HAP-1 (cell line): ENCODE measurements at regions not wholly inside any gene's neighbourhood (a gene's known extent, or its start where the extent isn't known, plus 50 kb on each side); places are given as distances from the start of the nearest gene placed in this dataset.
"Not testable (repeated sequence)": the region's sequence is repeated elsewhere in the genome, so short reads cannot be mapped to it uniquely, and the experiment has no call there.

ENCODE experiments used
- DNase-seq, 2 experiments: peaks; one replicate each; pipeline ENCODE4 v3.0.0-alpha.2; 2016 to 2020; ENCODE audit warnings: low spot score in 2 of 2
- H3K27me3 ChIP-seq: fragments of 250-450 bp; sonication (Bioruptor Pico); 2 replicates; pipeline ENCODE4 v1.5.1; 2020; ENCODE audit warnings: low read depth, mild to moderate bottlenecking, moderate library complexity
- H3K36me3 ChIP-seq: fragments of 250-450 bp; sonication (Bioruptor Pico); replicated peaks from 2 replicates; pipeline ENCODE4 v1.5.1; 2020; ENCODE audit warnings: mild to moderate bottlenecking
- H3K4me1 ChIP-seq: fragments of 250-450 bp; sonication (Bioruptor Pico); 2 replicates; pipeline ENCODE4 v1.5.1; 2020; ENCODE audit warnings: mild to moderate bottlenecking
- H3K4me3 ChIP-seq: fragments of 250-450 bp; sonication (Bioruptor Pico); 2 replicates; pipeline ENCODE4 v1.5.1; 2020; ENCODE audit warnings: mild to moderate bottlenecking, moderate library complexity
- H3K9me3 ChIP-seq: fragments of 250-450 bp; sonication (Bioruptor Pico); 2 replicates; pipeline ENCODE4 v1.5.1; 2020; ENCODE audit warnings: mild to moderate bottlenecking, moderate library complexity
- in situ Hi-C: fragments of 300-500 bp; cut with MboI; formaldehyde crosslinking; loops from 3 replicates; pipeline ENCODE4 v1.14.3; 2020; ENCODE audit warnings: low sequenced_read_pairs, inconsistent platforms, mixed read lengths

GRCh38 chr14:87734577-87735360 is 258.2 kb downstream of the GALC start:
- H3K4me1 ChIP-seq, in situ Hi-C loops, H3K36me3 ChIP-seq: not testable (repeated sequence)

GRCh38 chr14:87733115-87733514 is 259.9 kb downstream of the GALC start:
- H3K4me1 ChIP-seq, in situ Hi-C loops, H3K9me3 ChIP-seq, DNase-seq, H3K4me3 ChIP-seq, H3K36me3 ChIP-seq, H3K27me3 ChIP-seq: not testable (repeated sequence)

More at GRCh38 chr14:87734577-87735360, 258.2 kb downstream of the GALC start:
- not testable (repeated sequence) for H3K9me3 ChIP-seq, DNase-seq, H3K27me3 ChIP-seq, H3K4me3 ChIP-seq

- H3K9me3 ChIP-seq: no peaks in the 10 kb centered on the region
- no peak for DNase-seq
- H3K4me3 ChIP-seq: no peak overlapping the region
- H3K27me3 ChIP-seq: no peaks in the 10 kb centered on the region
- H3K36me3 ChIP-seq: no peaks in the 10 kb centered on the region
- in situ Hi-C loops: no loop called here
- no peaks in the 10 kb centered on the region for H3K4me1 ChIP-seq
These were observed 260.4 kb downstream of the GALC start for GRCh38 chr14:87732562-87732961.

GRCh38 chr14:87725318-87725717 is 267.7 kb downstream of the GALC start:
- no peak overlapping the region for H3K4me3 ChIP-seq
- H3K4me1 ChIP-seq: no peaks in the 10 kb centered on the region
- no peaks in the 10 kb centered on the region for H3K27me3 ChIP-seq
- no peaks in the 10 kb centered on the region for H3K36me3 ChIP-seq
- H3K9me3 ChIP-seq: no peaks in the 10 kb centered on the region
- DNase-seq: no peak
- in situ Hi-C loops: no loop called here

GRCh38 chr14:87712396-87713090 is 280.4 kb downstream of the GALC start:
- Histone ChIP-seq H3K9me3 (no peaks in the 10 kb centered on the region), H3K4me3 (no peak overlapping the region), H3K4me1 (no peaks in the 10 kb centered on the region), H3K27me3 (no peaks in the 10 kb centered on the region), H3K36me3 (no peaks in the 10 kb centered on the region)
- DNase-seq: no peak
- in situ Hi-C loops: no loop called here

GRCh38 chr14:87705439-87705896 is 287.5 kb downstream of the GALC start:
- Histone ChIP-seq H3K4me3 (no peak overlapping the region), H3K36me3 (no peaks in the 10 kb centered on the region), H3K9me3 (no peaks in the 10 kb centered on the region), H3K4me1 (no peaks in the 10 kb centered on the region), H3K27me3 (no peaks in the 10 kb centered on the region)
- in situ Hi-C loops: no loop called here
- no peak for DNase-seq

- in situ Hi-C loops: no loop called here
- H3K36me3 ChIP-seq: no peaks in the 10 kb centered on the region
- H3K4me3 ChIP-seq: no peak overlapping the region
- DNase-seq: no peak
- no peaks in the 10 kb centered on the region for H3K4me1 ChIP-seq
- no peaks in the 10 kb centered on the region for H3K27me3 ChIP-seq
- H3K9me3 ChIP-seq: no peaks in the 10 kb centered on the region
These were observed 294.5 kb downstream of the GALC start for GRCh38 chr14:87698481-87698880.

GRCh38 chr14:87696485-87696884 is 296.5 kb downstream of the GALC start:
- no peak overlapping the region for H3K4me3 ChIP-seq
- DNase-seq: no peak
- no peaks in the 10 kb centered on the region for H3K4me1 ChIP-seq
- no peaks in the 10 kb centered on the region for H3K27me3 ChIP-seq
- H3K9me3 ChIP-seq: no peaks in the 10 kb centered on the region
- in situ Hi-C loops: no loop called here
- no peaks in the 10 kb centered on the region for H3K36me3 ChIP-seq

- in situ Hi-C loops: no loop called here
- Histone ChIP-seq H3K4me3 (no peak overlapping the region), H3K36me3 (no peaks in the 10 kb centered on the region), H3K9me3 (no peaks in the 10 kb centered on the region), H3K4me1 (no peaks in the 10 kb centered on the region), H3K27me3 (no peaks in the 10 kb centered on the region)
- no peak for DNase-seq
These were observed 301.7 kb downstream of the GALC start for GRCh38 chr14:87691042-87691881.

GRCh38 chr14:87690076-87690613 is 302.8 kb downstream of the GALC start:
- no peak overlapping the region for H3K4me3 ChIP-seq
- no peak for DNase-seq
- in situ Hi-C loops: no loop called here
- H3K4me1 ChIP-seq: no peaks in the 10 kb centered on the region
- no peaks in the 10 kb centered on the region for H3K27me3 ChIP-seq
- H3K9me3 ChIP-seq: no peaks in the 10 kb centered on the region
- no peaks in the 10 kb centered on the region for H3K36me3 ChIP-seq

- H3K4me3 ChIP-seq: no peak overlapping the region
- H3K9me3 ChIP-seq: no peaks in the 10 kb centered on the region
- no peaks in the 10 kb centered on the region for H3K36me3 ChIP-seq
- no peak for DNase-seq
- no peaks in the 10 kb centered on the region for H3K4me1 ChIP-seq
- in situ Hi-C loops: no loop called here
- no peaks in the 10 kb centered on the region for H3K27me3 ChIP-seq
These were observed 304.5 kb downstream of the GALC start for GRCh38 chr14:87688524-87688923.

GRCh38 chr14:87687420-87687819 is 305.6 kb downstream of the GALC start:
- DNase-seq: no peak
- in situ Hi-C loops: no loop called here
- Histone ChIP-seq H3K27me3 (no peaks in the 10 kb centered on the region), H3K36me3 (no peaks in the 10 kb centered on the region), H3K4me1 (no peaks in the 10 kb centered on the region), H3K9me3 (no peaks in the 10 kb centered on the region), H3K4me3 (no peak overlapping the region)

- DNase-seq: no peak
- in situ Hi-C loops: no loop called here
- H3K9me3 ChIP-seq: no peaks in the 10 kb centered on the region
These were observed 306.2 kb downstream of the GALC start for GRCh38 chr14:87686746-87687145.

More at GRCh38 chr14:87686746-87687145, 306.2 kb downstream of the GALC start:
- no peaks in the 10 kb centered on the region for H3K36me3 ChIP-seq
- no peaks in the 10 kb centered on the region for H3K27me3 ChIP-seq
- no peaks in the 10 kb centered on the region for H3K4me1 ChIP-seq
- no peak overlapping the region for H3K4me3 ChIP-seq
